WERI-Rb-1 (cell line): ENCODE measurements at regions not wholly inside any gene's neighbourhood (a gene's known extent, or its start where the extent isn't known, plus 50 kb on each side); places are given as distances from the start of the nearest gene placed in this dataset.

Experiments
- DNase-seq: peaks from one replicate; pipeline ENCODE4 v3.0.0-alpha.2; 2020
- H3K27ac ChIP-seq: fragments of 250-450 bp; sonication (Bioruptor Pico); 2 replicates; pipeline ENCODE4 v1.5.1; 2020; ENCODE audit warnings: mild to moderate bottlenecking, moderate library complexity
- H3K27me3 ChIP-seq: fragments of 250-450 bp; sonication (Bioruptor Pico); 2 replicates; pipeline ENCODE4 v1.5.1; 2021; ENCODE audit warnings: mild to moderate bottlenecking, low read depth, moderate library complexity; ENCODE audit not compliant: insufficient read depth, severe bottlenecking
- H3K36me3 ChIP-seq: fragments of 250-450 bp; sonication (Bioruptor Pico); 2 replicates; pipeline ENCODE4 v1.5.1; 2020; ENCODE audit warnings: mild to moderate bottlenecking, moderate library complexity
- H3K4me3 ChIP-seq: 2 replicates; pipeline ENCODE4 v1.5.1; 2011; ENCODE audit warnings: low read depth, mild to moderate bottlenecking, control low read depth, low read length
- H3K9me3 ChIP-seq: fragments of 250-450 bp; sonication (Bioruptor Pico); 2 replicates; pipeline ENCODE4 v1.5.1; 2021; ENCODE audit warnings: mild to moderate bottlenecking, moderate library complexity; ENCODE audit not compliant: severe bottlenecking
- CTCF ChIP-seq: IDR thresholded peaks from 2 replicates; pipeline ENCODE4 v1.5.1; 2011; ENCODE audit warnings: low read depth, mild to moderate bottlenecking, control low read depth, inconsistent platforms, low read length

GRCh38 chr1:100631015-100631551 is 88.5 kb upstream of the VCAM1 start:
- no peak for TF ChIP-seq CTCF
- Histone ChIP-seq H3K27ac (no peak overlapping the region), H3K36me3 (no peaks in the 10 kb centered on the region), H3K9me3 (no peaks in the 10 kb centered on the region), H3K27me3 (no peaks in the 10 kb centered on the region), H3K4me3 (no peak overlapping the region)
- DNase-seq: no peak

GRCh38 chr1:100642826-100643225 is 76.7 kb upstream of the VCAM1 start:
- no peak overlapping the region for H3K4me3 ChIP-seq
- no peak for TF ChIP-seq CTCF
- DNase-seq: no peak
- no peaks in the 10 kb centered on the region for H3K9me3 ChIP-seq
- H3K27ac ChIP-seq: no peak overlapping the region
- H3K36me3 ChIP-seq: no peaks in the 10 kb centered on the region
- H3K27me3 ChIP-seq: no peaks in the 10 kb centered on the region

GRCh38 chr1:100643471-100644196 is 75.9 kb upstream of the VCAM1 start:
- no peak for TF ChIP-seq CTCF
- no peak overlapping the region for H3K27ac ChIP-seq

GRCh38 chr1:100646001-100646400 is 73.5 kb upstream of the VCAM1 start:
- TF ChIP-seq CTCF: no peak
- DNase-seq: no peak
- no peaks in the 10 kb centered on the region for H3K9me3 ChIP-seq

More at GRCh38 chr1:100643471-100644196, 75.9 kb upstream of the VCAM1 start:
- no peak for DNase-seq
- Histone ChIP-seq H3K27me3 (no peaks in the 10 kb centered on the region), H3K36me3 (no peaks in the 10 kb centered on the region), H3K4me3 (no peak overlapping the region), H3K9me3 (no peaks in the 10 kb centered on the region)

GRCh38 chr1:100649146-100649545 is 70.4 kb upstream of the VCAM1 start:
- TF ChIP-seq CTCF: no peak
- no peak overlapping the region for H3K27ac ChIP-seq
- H3K36me3 ChIP-seq: no peaks in the 10 kb centered on the region
- DNase-seq: no peak
- H3K9me3 ChIP-seq: no peaks in the 10 kb centered on the region
- H3K27me3 ChIP-seq: no peaks in the 10 kb centered on the region
- H3K4me3 ChIP-seq: no peak overlapping the region

More at GRCh38 chr1:100646001-100646400, 73.5 kb upstream of the VCAM1 start:
- Histone ChIP-seq H3K36me3 (no peaks in the 10 kb centered on the region), H3K4me3 (no peak overlapping the region), H3K27me3 (no peaks in the 10 kb centered on the region), H3K27ac (no peak overlapping the region)
